WERI-Rb-1 (cell line): ENCODE measurements at regions not wholly inside any gene's neighbourhood (a gene's known extent, or its start where the extent isn't known, plus 50 kb on each side); places are given as distances from the start of the nearest gene placed in this dataset.

ENCODE experiments used
- DNase-seq: peaks from one replicate; pipeline ENCODE4 v3.0.0-alpha.2; 2020
- H3K27ac ChIP-seq: fragments of 250-450 bp; sonication (Bioruptor Pico); 2 replicates; pipeline ENCODE4 v1.5.1; 2020; ENCODE audit warnings: mild to moderate bottlenecking, moderate library complexity
- H3K27me3 ChIP-seq: fragments of 250-450 bp; sonication (Bioruptor Pico); 2 replicates; pipeline ENCODE4 v1.5.1; 2021; ENCODE audit warnings: mild to moderate bottlenecking, low read depth, moderate library complexity; ENCODE audit not compliant: insufficient read depth, severe bottlenecking
- H3K36me3 ChIP-seq: fragments of 250-450 bp; sonication (Bioruptor Pico); 2 replicates; pipeline ENCODE4 v1.5.1; 2020; ENCODE audit warnings: mild to moderate bottlenecking, moderate library complexity
- H3K4me3 ChIP-seq: 2 replicates; pipeline ENCODE4 v1.5.1; 2011; ENCODE audit warnings: low read depth, mild to moderate bottlenecking, control low read depth, low read length
- H3K9me3 ChIP-seq: fragments of 250-450 bp; sonication (Bioruptor Pico); 2 replicates; pipeline ENCODE4 v1.5.1; 2021; ENCODE audit warnings: mild to moderate bottlenecking, moderate library complexity; ENCODE audit not compliant: severe bottlenecking
- TF ChIP-seq, protein P1 (sequence below): IDR thresholded peaks from 2 replicates; pipeline ENCODE4 v1.5.1; 2011; ENCODE audit warnings: low read depth, mild to moderate bottlenecking, control low read depth, inconsistent platforms, low read length

DNA sequence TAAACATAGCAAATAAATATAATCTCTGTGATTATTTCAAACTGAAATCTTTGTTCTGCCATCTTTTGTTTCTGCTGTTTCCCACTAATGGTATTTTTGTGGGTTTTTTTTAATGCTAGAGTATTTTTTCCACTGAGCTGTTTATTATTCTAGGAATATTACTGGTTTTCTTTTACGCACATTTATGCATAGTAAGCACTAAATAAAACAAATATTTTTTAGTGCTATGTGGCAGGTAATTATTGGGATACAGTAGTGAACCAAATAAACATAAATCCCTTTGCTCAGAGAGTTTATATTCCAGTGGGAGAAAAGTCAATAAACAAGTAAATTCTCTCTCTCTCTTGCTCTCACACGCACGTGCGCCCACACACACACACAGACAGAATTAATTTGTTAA, 397.4 kb downstream of the PRDM5 start:
- no peaks in the 10 kb centered on the region for H3K27me3 ChIP-seq
- no peaks in the 10 kb centered on the region for H3K9me3 ChIP-seq
- TF ChIP-seq, protein P1, sequence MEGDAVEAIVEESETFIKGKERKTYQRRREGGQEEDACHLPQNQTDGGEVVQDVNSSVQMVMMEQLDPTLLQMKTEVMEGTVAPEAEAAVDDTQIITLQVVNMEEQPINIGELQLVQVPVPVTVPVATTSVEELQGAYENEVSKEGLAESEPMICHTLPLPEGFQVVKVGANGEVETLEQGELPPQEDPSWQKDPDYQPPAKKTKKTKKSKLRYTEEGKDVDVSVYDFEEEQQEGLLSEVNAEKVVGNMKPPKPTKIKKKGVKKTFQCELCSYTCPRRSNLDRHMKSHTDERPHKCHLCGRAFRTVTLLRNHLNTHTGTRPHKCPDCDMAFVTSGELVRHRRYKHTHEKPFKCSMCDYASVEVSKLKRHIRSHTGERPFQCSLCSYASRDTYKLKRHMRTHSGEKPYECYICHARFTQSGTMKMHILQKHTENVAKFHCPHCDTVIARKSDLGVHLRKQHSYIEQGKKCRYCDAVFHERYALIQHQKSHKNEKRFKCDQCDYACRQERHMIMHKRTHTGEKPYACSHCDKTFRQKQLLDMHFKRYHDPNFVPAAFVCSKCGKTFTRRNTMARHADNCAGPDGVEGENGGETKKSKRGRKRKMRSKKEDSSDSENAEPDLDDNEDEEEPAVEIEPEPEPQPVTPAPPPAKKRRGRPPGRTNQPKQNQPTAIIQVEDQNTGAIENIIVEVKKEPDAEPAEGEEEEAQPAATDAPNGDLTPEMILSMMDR, result no peak

DNA sequence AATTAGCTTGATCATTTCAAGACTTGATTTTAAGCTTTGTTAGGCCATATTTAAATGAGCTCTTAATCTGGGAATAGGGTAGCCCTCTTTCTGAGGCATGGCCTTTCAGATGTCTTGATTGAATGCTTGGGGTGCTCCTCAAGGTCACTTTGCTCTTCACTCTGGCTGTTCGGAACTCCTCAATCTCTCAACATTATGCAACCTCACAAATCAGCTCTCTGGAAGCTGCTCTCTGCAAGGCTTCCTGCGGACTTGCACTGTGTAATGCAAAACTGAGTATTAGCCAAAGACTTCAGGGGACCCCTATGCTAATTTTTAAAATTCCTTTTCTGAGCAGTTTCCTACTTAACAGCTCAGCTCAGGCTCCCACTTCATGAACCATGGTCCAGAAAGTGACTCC, 398.3 kb downstream of the PRDM5 start:
- no peak overlapping the region for H3K4me3 ChIP-seq
- no peaks in the 10 kb centered on the region for H3K27me3 ChIP-seq
- TF ChIP-seq, protein P1, result no peak
- no peak for DNase-seq
- H3K9me3 ChIP-seq, result no peaks in the 10 kb centered on the region
- no peaks in the 10 kb centered on the region for H3K36me3 ChIP-seq
- no peak overlapping the region for H3K27ac ChIP-seq

More for the DNA sequence above, 397.4 kb downstream of the PRDM5 start:
- Histone ChIP-seq H3K27ac (no peak overlapping the region), H3K36me3 (no peaks in the 10 kb centered on the region), H3K4me3 (no peak overlapping the region)
- no peak for DNase-seq

DNA sequence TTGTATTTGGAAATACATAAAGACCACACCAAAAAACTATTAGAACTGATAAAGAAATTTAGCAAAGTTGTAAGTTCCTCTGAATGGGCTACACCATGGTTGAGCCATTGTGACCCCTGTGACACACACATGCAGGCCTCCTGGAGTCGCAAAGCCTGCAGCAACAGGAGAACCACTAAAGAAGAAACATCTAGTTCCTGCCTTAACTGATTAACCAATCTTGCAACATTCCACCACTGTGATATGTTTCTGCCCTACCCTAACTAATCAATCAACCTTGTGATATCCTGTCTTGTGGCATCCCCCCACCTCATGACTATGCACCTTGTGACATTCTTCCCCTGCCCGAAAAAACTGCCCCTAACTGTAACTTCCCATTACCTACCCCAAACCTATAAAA, 401.8 kb downstream of the PRDM5 start:
- no peak for DNase-seq
- H3K27ac ChIP-seq, result no peak overlapping the region
- H3K4me3 ChIP-seq, result no peak overlapping the region
- no peaks in the 10 kb centered on the region for H3K27me3 ChIP-seq
- no peaks in the 10 kb centered on the region for H3K36me3 ChIP-seq
- TF ChIP-seq, protein P1, result no peak
- no peaks in the 10 kb centered on the region for H3K9me3 ChIP-seq

DNA sequence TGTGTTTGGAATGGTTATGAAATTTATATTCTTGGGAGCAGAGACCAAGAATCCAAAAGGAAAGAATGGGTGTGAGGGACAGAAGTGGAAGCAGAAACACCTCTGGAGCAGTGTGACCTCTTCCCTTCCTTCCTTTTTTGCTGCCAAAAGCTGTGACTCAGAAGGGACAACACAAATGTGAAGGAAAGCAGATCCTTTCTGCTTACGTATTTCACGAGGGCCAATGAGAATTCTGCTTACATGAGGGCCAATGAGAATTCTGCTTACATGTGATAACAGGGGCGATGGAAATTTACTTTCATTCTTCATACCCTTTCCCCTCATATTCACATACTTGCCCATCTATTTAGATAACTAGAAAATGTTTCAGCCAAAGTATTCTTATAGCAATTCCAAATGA, 404.6 kb downstream of the PRDM5 start:
- Histone ChIP-seq H3K36me3 (no peaks in the 10 kb centered on the region), H3K27me3 (no peaks in the 10 kb centered on the region), H3K9me3 (no peaks in the 10 kb centered on the region), H3K27ac (no peak overlapping the region), H3K4me3 (no peak overlapping the region)
- no peak for DNase-seq
- TF ChIP-seq, protein P1, result no peak

DNA sequence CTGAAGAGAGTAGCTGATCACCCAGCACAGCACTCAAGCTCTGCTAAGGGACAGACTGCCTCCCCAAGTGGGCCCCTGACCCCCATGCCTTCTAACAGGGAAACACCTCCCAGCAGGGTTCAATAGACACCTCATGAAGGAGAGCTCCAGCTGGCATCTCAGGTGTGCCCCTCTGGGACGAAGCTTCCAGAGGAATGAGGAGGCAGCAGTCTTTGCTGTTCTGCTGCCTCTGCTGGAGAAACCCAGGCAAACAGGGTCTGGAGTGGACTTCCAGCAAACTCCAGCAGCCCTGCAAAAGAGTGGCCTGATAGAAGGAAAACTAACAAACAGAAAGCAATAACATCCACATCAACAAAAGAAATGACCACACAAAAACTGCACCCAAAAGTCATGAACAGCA, 412.8 kb downstream of the PRDM5 start:
- no peaks in the 10 kb centered on the region for H3K27me3 ChIP-seq
- H3K36me3 ChIP-seq, result no peaks in the 10 kb centered on the region
- H3K4me3 ChIP-seq, result no peak overlapping the region
- no peaks in the 10 kb centered on the region for H3K9me3 ChIP-seq
- H3K27ac ChIP-seq, result no peak overlapping the region
- TF ChIP-seq, protein P1, result peak; percentile 24; the same call in 1 of the 2 replicates
- DNase-seq, result no peak

DNA sequence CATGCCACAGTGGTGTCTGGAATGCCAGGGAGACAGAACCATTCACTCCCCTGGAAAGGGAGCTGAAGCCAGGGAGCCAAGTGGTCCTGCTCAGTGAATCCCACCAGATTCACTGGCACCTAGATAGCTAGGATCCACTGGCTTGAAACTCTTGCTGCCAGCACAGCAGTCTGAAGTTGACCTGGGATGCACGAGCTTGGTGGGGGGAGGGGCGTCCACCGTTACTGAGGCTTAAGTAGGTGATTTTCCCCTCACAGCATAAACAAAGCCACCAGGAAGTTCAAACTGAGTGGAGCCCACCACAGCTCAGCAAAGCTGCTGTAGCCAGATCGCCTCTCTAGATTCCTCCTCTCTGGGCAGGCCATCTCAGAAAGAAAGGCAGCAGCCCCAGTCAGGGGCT, 413.3 kb downstream of the PRDM5 start:
- Histone ChIP-seq H3K27ac (no peak overlapping the region), H3K4me3 (no peak overlapping the region), H3K36me3 (no peaks in the 10 kb centered on the region), H3K27me3 (no peaks in the 10 kb centered on the region), H3K9me3 (no peaks in the 10 kb centered on the region)
- TF ChIP-seq, protein P1, result no peak
- DNase-seq, result peak; percentile 37
